ENCODE measurements at regions not wholly inside any gene's neighbourhood (a gene's known extent, or its start where the extent isn't known, plus 50 kb on each side); places are given as distances from the start of the nearest gene placed in this dataset.
"Not testable (repeated sequence)": the region's sequence is repeated elsewhere in the genome, so short reads cannot be mapped to it uniquely, and the experiment has no call there.

DNA sequence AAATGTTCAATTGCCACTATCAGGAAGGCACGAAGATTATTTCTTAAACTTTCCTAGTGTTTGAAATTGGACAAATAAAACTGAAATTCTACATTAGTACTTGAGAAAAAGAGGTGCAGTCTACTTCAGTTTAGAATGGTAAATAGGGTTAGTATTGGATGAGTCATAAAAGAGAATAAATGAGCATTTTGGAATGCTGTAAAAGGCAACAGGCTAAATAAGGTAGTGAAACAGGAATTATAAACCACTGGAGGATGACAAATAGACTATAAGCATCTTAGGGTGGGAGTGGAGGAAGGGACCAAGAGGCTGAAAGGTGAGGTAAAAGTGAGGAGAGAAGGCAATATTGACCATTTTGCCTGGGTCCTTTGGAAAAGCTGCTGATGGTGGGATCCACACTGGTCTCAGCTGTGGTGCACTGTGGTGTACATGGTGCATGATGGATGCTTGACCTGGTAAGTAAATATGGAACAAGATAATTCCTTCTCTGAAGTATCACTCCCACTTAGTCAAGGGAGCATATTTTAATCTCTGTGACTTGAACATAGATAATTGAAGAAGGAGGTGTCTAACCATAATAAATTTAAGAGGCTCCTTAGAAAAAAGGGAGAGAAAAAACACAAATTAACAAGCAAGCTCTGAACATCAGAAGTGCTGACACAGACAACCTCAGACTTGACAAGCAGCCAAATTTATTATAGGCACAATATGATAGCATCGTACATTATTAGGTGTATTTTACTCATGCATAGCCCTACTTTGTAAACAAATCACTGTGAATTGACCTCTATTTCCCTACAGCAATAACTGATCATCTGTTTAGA, 76.4 kb upstream of the SCIN start:
- Mint-ChIP-seq H3K27me3 (ENCODE audit: unreplicated experiment) (peaks cover 20% of the 10 kb centered on the region), H3K9me3 (ENCODE audit: unreplicated experiment) (peaks cover 3% of the 10 kb centered on the region), H3K36me3 (ENCODE audit: unreplicated experiment) (no peaks in the 10 kb centered on the region), H3K4me3 (ENCODE audit: unreplicated experiment) (no peak overlapping the region), H3K4me1 (ENCODE audit: unreplicated experiment) (peaks cover 2% of the 10 kb centered on the region), H3K27ac (ENCODE audit: unreplicated experiment) (no peak overlapping the region)
- DNase-seq (ENCODE audit: extremely low spot score, unreplicated experiment) = no peak
- TF ChIP-seq, protein P1, sequence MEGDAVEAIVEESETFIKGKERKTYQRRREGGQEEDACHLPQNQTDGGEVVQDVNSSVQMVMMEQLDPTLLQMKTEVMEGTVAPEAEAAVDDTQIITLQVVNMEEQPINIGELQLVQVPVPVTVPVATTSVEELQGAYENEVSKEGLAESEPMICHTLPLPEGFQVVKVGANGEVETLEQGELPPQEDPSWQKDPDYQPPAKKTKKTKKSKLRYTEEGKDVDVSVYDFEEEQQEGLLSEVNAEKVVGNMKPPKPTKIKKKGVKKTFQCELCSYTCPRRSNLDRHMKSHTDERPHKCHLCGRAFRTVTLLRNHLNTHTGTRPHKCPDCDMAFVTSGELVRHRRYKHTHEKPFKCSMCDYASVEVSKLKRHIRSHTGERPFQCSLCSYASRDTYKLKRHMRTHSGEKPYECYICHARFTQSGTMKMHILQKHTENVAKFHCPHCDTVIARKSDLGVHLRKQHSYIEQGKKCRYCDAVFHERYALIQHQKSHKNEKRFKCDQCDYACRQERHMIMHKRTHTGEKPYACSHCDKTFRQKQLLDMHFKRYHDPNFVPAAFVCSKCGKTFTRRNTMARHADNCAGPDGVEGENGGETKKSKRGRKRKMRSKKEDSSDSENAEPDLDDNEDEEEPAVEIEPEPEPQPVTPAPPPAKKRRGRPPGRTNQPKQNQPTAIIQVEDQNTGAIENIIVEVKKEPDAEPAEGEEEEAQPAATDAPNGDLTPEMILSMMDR (IDR thresholded peaks at IDR 0.05) = no peak

DNA sequence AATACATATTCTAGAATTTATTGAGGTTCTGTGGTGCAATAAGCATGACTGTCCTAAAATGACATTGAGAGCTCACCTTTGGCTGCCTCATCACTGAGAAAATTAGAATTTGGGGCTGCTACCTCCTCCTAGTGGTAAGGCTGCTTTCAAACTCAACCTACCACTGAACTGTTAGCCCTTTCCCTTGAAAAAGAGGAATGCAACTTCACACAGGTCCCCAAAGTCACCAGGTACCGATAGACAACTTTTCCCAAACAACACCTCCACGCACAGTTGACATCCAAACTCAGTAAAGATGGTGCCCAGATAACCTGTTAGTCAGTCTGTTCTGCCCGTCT, 75.9 kb upstream of the SCIN start:
- H3K36me3 Mint-ChIP-seq (ENCODE audit: unreplicated experiment) = no peaks in the 10 kb centered on the region
- TF ChIP-seq, protein P1 (IDR thresholded peaks at IDR 0.05) = no peak
- no peak overlapping the region for H3K27ac Mint-ChIP-seq (ENCODE audit: unreplicated experiment)
- no peak overlapping the region for H3K4me3 Mint-ChIP-seq (ENCODE audit: unreplicated experiment)
- DNase-seq (ENCODE audit: extremely low spot score, unreplicated experiment) = no peak
- peaks cover 18% of the 10 kb centered on the region for H3K27me3 Mint-ChIP-seq (ENCODE audit: unreplicated experiment)
- peaks cover 5% of the 10 kb centered on the region for H3K9me3 Mint-ChIP-seq (ENCODE audit: unreplicated experiment)
- peaks cover 2% of the 10 kb centered on the region for H3K4me1 Mint-ChIP-seq (ENCODE audit: unreplicated experiment)

DNA sequence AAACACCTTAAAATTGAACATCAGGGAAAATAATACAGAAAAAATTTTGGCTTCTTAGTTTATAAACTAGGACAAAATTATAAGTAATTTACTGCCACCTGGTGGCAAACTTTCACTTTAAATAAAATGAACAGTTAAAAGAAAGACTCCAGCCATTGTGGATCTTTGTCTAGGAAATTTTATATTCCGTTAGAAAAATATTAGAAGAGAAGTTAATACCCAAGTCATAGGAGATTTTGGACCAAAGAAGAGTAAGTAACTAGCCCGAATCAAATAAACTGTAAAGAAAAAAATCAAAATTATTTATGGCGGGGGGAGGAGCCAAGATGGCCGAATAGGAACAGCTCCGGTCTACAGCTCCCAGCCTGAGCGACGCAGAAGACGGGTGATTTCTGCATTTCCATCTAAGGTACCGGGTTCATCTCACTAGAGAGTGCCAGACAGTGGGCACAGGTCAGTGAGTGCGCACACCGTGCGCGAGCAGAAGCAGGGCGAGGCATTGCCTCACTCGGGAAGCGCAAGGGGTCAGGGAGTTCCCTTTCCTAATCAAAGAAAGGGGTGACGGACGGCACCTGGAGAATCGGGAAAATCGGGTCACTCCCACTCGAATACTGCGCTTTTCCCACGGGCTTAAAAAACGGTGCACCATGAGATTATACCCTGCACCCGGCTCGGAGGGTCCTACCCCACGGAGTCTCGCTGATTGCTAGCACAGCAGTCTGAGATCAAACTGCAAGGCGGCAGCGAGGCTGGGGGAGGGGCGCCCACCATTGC, 73.4 kb upstream of the SCIN start:
- H3K27ac Mint-ChIP-seq (ENCODE audit: unreplicated experiment) = peak overlapping the region; percentile 83
- not testable (repeated sequence) for H3K36me3 Mint-ChIP-seq (ENCODE audit: unreplicated experiment); H3K9me3 Mint-ChIP-seq (ENCODE audit: unreplicated experiment); H3K27me3 Mint-ChIP-seq (ENCODE audit: unreplicated experiment); H3K4me1 Mint-ChIP-seq (ENCODE audit: unreplicated experiment); DNase-seq (ENCODE audit: extremely low spot score, unreplicated experiment)
- peak overlapping the region; percentile 90 for H3K4me3 Mint-ChIP-seq (ENCODE audit: unreplicated experiment)
- TF ChIP-seq, protein P1 (IDR thresholded peaks at IDR 0.05) = peak; percentile 61

DNA sequence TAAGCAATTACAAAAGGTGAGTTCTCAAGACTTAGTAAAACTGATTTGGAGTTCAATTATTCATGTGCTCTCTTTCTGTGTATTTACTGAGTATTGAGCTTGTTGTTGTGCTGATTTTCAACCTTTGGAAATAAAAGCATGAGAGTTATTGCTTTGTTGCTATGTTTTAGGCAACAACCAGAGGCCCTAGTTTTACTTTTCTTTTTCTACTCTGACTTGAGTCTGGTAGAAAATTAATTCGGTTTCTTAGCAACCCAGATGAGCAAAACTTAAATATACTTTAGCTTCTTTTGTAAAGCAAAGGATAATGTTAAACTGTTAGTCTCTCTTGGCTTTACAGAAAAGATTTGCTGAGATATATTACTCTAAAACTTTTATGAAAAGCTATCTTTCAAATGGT, 66.4 kb upstream of the SCIN start:
- Mint-ChIP-seq H3K27ac (ENCODE audit: unreplicated experiment) (no peak overlapping the region), H3K4me1 (ENCODE audit: unreplicated experiment) (no peaks in the 10 kb centered on the region), H3K4me3 (ENCODE audit: unreplicated experiment) (no peak overlapping the region)

DNA sequence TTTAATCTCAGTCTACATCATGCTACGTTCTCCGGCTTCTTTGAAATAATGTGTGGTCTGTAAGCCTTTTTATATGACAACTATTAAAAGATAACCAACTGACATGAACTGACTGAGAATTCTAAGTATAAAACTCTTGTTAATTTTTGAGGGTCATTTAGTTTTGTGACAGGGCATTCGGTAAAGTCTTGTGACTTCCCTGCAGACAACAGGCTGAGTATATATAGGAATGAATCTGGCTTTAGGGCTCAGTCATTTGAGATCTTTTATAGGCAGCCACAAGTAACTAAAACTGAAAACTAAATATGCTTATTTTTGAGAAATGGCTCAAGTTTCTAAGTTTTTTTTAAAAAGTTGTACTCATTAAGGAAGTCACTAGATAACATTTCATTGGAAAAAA, 62.5 kb upstream of the SCIN start:
- H3K36me3 Mint-ChIP-seq (ENCODE audit: unreplicated experiment) = no peaks in the 10 kb centered on the region
- H3K27me3 Mint-ChIP-seq (ENCODE audit: unreplicated experiment) = peaks cover 12% of the 10 kb centered on the region
- DNase-seq (ENCODE audit: extremely low spot score, unreplicated experiment) = no peak
- TF ChIP-seq, protein P1 (IDR thresholded peaks at IDR 0.05) = no peak
- no peak overlapping the region for H3K4me3 Mint-ChIP-seq (ENCODE audit: unreplicated experiment)
- H3K4me1 Mint-ChIP-seq (ENCODE audit: unreplicated experiment) = no peaks in the 10 kb centered on the region
- H3K27ac Mint-ChIP-seq (ENCODE audit: unreplicated experiment) = no peak overlapping the region
- H3K9me3 Mint-ChIP-seq (ENCODE audit: unreplicated experiment) = peaks cover 3% of the 10 kb centered on the region

More for the DNA sequence above, 66.4 kb upstream of the SCIN start:
- DNase-seq (ENCODE audit: extremely low spot score, unreplicated experiment) = no peak
- Mint-ChIP-seq H3K9me3 (ENCODE audit: unreplicated experiment) (peaks cover 4% of the 10 kb centered on the region), H3K27me3 (ENCODE audit: unreplicated experiment) (no peaks in the 10 kb centered on the region), H3K36me3 (ENCODE audit: unreplicated experiment) (no peaks in the 10 kb centered on the region)
- TF ChIP-seq, protein P1 (IDR thresholded peaks at IDR 0.05) = no peak
